22Rv1 (cell line): ENCODE measurements at regions not wholly inside any gene's neighbourhood (a gene's known extent, or its start where the extent isn't known, plus 50 kb on each side); places are given as distances from the start of the nearest gene placed in this dataset.

ENCODE experiments used
- ZFX ChIP-seq: fragments of 450-650 bp; IDR thresholded peaks from 2 replicates; pipeline ENCODE4 v1.6.1; 2017; ENCODE audit warnings: antibody characterized with exemption, borderline replicate concordance
- TF ChIP-seq, protein P1 (sequence below): fragments of 450-650 bp; IDR thresholded peaks from 2 replicates; pipeline ENCODE4 v1.5.1; 2017; ENCODE audit warnings: mild to moderate bottlenecking

DNA sequence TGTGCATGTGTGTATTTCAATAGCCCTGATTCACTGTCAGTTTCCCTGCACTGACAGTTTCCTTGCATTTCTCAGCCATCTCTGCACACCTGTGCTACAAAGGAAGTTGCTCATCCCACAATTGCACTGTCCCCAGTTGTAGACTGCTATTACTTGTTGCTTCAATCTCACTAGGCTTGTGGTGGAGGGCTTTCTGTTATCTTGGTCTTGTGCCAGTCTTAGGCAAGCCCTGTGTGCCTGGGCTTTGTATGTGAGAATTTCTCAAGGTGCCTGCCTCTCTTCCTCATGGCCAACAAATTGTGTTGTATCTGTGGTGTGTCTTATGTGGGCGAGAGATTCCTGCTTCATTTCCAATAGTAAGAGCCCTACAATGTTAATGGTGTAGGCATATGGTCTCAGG lies 467.4 kb downstream of the GRIA2 start:
- TF ChIP-seq, protein P1, sequence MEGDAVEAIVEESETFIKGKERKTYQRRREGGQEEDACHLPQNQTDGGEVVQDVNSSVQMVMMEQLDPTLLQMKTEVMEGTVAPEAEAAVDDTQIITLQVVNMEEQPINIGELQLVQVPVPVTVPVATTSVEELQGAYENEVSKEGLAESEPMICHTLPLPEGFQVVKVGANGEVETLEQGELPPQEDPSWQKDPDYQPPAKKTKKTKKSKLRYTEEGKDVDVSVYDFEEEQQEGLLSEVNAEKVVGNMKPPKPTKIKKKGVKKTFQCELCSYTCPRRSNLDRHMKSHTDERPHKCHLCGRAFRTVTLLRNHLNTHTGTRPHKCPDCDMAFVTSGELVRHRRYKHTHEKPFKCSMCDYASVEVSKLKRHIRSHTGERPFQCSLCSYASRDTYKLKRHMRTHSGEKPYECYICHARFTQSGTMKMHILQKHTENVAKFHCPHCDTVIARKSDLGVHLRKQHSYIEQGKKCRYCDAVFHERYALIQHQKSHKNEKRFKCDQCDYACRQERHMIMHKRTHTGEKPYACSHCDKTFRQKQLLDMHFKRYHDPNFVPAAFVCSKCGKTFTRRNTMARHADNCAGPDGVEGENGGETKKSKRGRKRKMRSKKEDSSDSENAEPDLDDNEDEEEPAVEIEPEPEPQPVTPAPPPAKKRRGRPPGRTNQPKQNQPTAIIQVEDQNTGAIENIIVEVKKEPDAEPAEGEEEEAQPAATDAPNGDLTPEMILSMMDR = no peak
- no peak for TF ChIP-seq ZFX
